Fibroblast of lung (primary cell): ENCODE measurements at regions not wholly inside any gene's neighbourhood (a gene's known extent, or its start where the extent isn't known, plus 50 kb on each side); places are given as distances from the start of the nearest gene placed in this dataset.

Experiments
- DNase-seq, 2 donors: peaks; one replicate each; pipeline versions ENCODE4 v3.0.0 to v3.0.0-alpha.2; 2010; ENCODE audit warnings: low read depth in 2 of 2
- H2AFZ ChIP-seq: 2 replicates; pipeline ENCODE4 v1.5.1; 2012; ENCODE audit warnings: low read length, control low read depth, inconsistent platforms
- H3K27ac ChIP-seq: 2 replicates; pipeline ENCODE4 v1.5.1; 2011; ENCODE audit warnings: low read length, control low read depth; ENCODE audit not compliant: insufficient read depth
- H3K27me3 ChIP-seq: 2 replicates; pipeline ENCODE4 v1.5.1; 2011; ENCODE audit warnings: mild to moderate bottlenecking, low read length; ENCODE audit not compliant: control insufficient read depth, insufficient read depth
- H3K36me3 ChIP-seq: 2 replicates; pipeline ENCODE4 v1.5.1; 2011; ENCODE audit warnings: low read length; ENCODE audit not compliant: control insufficient read depth, insufficient read depth
- H3K4me1 ChIP-seq: 2 replicates; pipeline ENCODE4 v1.5.1; 2011; ENCODE audit warnings: low read length; ENCODE audit not compliant: control insufficient read depth, insufficient read depth; ENCODE audit errors: extremely low read depth
- H3K4me2 ChIP-seq: 2 replicates; pipeline ENCODE4 v1.5.1; 2011; ENCODE audit warnings: low read length, control low read depth; ENCODE audit not compliant: insufficient read depth; ENCODE audit errors: extremely low read depth
- H3K4me3 ChIP-seq, 4 experiments: fragments of 200-600 bp in 1 of 4; sonication (generic) in 1 of 4; replicated peaks in 1 of 4; 2 replicates each; pipeline ENCODE4 v1.5.1; 2011 to 2016; ENCODE audit warnings: low read length in 4 of 4, low read depth in 3 of 4, mild to moderate bottlenecking in 3 of 4, control low read depth in 2 of 4, inconsistent platforms in 1 of 4, mixed read lengths in 1 of 4; ENCODE audit not compliant: insufficient read depth in 1 of 4; ENCODE audit errors: control extremely low read depth in 1 of 4
- H3K79me2 ChIP-seq: 2 replicates; pipeline ENCODE4 v1.5.1; 2012; ENCODE audit warnings: mild to moderate bottlenecking, low read length, inconsistent platforms; ENCODE audit not compliant: control insufficient read depth, insufficient read depth
- H3K9ac ChIP-seq: 2 replicates; pipeline ENCODE4 v1.5.1; 2011; ENCODE audit warnings: mild to moderate bottlenecking, low read length, control low read depth; ENCODE audit not compliant: insufficient read depth
- H3K9me3 ChIP-seq: 2 replicates; pipeline ENCODE4 v1.5.1; 2012; ENCODE audit warnings: low read depth, low read length; ENCODE audit not compliant: control insufficient read depth, insufficient read depth
- H4K20me1 ChIP-seq: 2 replicates; pipeline ENCODE4 v1.5.1; 2011; ENCODE audit warnings: low read length; ENCODE audit not compliant: control insufficient read depth, insufficient read depth; ENCODE audit errors: extremely low read depth
- CTCF ChIP-seq, 2 donors: IDR thresholded peaks in 1 of 2; conservative IDR thresholded peaks in 1 of 2; 1 replicate in 1 of 2; 2 replicates in 1 of 2; pipeline ENCODE4 v1.5.1; 2011 to 2012; ENCODE audit warnings: low read length in 2 of 2, control low read depth in 1 of 2, inconsistent platforms in 1 of 2, low read depth in 1 of 2, mild to moderate bottlenecking in 1 of 2
- EZH2 ChIP-seq: IDR thresholded peaks from 2 replicates; pipeline ENCODE4 v1.5.1; 2012; ENCODE audit warnings: low read length, control low read depth, mild to moderate bottlenecking; ENCODE audit errors: missing control alignments

DNA sequence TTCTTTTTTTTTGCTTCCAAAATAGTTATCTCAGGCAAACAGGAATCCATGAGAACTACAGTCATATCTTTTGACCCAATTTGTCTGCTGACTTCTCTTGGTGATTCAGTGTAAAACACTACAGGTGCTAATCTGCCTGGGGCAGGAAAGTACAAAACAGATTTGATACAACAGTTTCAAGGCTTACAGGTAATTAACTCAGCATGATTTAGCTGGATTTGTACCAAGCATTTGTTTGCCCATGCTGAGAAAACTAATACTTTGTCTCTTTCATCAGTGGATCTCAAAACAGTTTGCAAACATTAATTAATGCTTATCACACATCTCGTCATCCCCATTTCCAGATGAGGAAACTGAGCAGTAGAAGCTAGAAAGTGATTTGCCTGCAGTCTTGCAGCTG, 312.5 kb upstream of the SEMA6A start:
- Histone ChIP-seq H2AFZ (no peak overlapping the region), H3K4me3 (no peak overlapping the region), H3K27me3 (no peaks in the 10 kb centered on the region), H3K9ac (no peak overlapping the region), H4K20me1 (no peaks in the 10 kb centered on the region), H3K27ac (no peak overlapping the region), H3K4me2 (no peak overlapping the region), H3K4me1 (no peaks in the 10 kb centered on the region), H3K36me3 (no peaks in the 10 kb centered on the region), H3K79me2 (no peaks in the 10 kb centered on the region), H3K9me3 (no peaks in the 10 kb centered on the region)
- TF ChIP-seq EZH2 (no peak), CTCF (conservative IDR thresholded peaks at IDR 0.05 in 1 of 2, IDR thresholded peaks at IDR 0.05 in 1 of 2; ENCODE audit: low read depth in 1 of 2, low read length in 2 of 2) (no peak)
- DNase-seq = no peak

GRCh38 chr5:116885825-116886224, 311.2 kb upstream of the SEMA6A start:
- Histone ChIP-seq H3K4me3 (no peak overlapping the region), H3K9me3 (no peaks in the 10 kb centered on the region), H3K79me2 (no peaks in the 10 kb centered on the region), H3K27ac (no peak overlapping the region), H3K9ac (no peak overlapping the region), H3K36me3 (no peaks in the 10 kb centered on the region), H2AFZ (no peak overlapping the region), H3K27me3 (no peaks in the 10 kb centered on the region), H4K20me1 (no peaks in the 10 kb centered on the region), H3K4me1 (no peaks in the 10 kb centered on the region), H3K4me2 (no peak overlapping the region)
- TF ChIP-seq CTCF (conservative IDR thresholded peaks at IDR 0.05 in 1 of 2, IDR thresholded peaks at IDR 0.05 in 1 of 2; ENCODE audit: low read depth in 1 of 2, low read length in 2 of 2) = no peak
- no peak for TF ChIP-seq EZH2
- no peak for DNase-seq

DNA sequence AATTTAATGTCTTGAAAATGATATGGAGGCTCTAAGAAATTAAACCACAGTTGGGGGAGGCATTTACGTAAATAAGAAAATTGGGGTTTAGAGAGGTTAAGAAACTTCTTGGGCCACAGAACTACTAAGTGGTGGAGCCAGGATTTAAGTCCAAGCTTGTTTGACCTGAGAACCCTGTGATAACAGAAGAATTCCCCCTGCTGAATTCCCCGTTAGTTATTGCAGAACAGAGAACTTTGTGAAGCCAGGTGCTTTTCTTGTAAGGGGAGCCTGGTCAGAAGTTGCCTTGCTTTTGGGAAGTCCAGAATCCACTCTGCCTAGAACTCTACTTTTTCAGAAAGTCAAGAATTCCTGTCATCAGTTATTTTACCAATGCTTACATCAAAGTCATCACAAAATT, 309.3 kb upstream of the SEMA6A start:
- Histone ChIP-seq H3K36me3 (no peaks in the 10 kb centered on the region), H3K4me3 (no peak overlapping the region), H3K9me3 (no peaks in the 10 kb centered on the region), H3K27me3 (no peaks in the 10 kb centered on the region), H2AFZ (no peak overlapping the region), H3K27ac (no peak overlapping the region), H3K4me2 (no peak overlapping the region), H3K4me1 (no peaks in the 10 kb centered on the region), H3K79me2 (no peaks in the 10 kb centered on the region), H4K20me1 (no peaks in the 10 kb centered on the region), H3K9ac (no peak overlapping the region)
- TF ChIP-seq EZH2 = no peak
- no peak for TF ChIP-seq CTCF (conservative IDR thresholded peaks at IDR 0.05 in 1 of 2, IDR thresholded peaks at IDR 0.05 in 1 of 2; ENCODE audit: low read depth in 1 of 2, low read length in 2 of 2)
- DNase-seq = no peak
